ENCODE measurements at regions not wholly inside any gene's neighbourhood (a gene's known extent, or its start where the extent isn't known, plus 50 kb on each side); places are given as distances from the start of the nearest gene placed in this dataset.

DNA sequence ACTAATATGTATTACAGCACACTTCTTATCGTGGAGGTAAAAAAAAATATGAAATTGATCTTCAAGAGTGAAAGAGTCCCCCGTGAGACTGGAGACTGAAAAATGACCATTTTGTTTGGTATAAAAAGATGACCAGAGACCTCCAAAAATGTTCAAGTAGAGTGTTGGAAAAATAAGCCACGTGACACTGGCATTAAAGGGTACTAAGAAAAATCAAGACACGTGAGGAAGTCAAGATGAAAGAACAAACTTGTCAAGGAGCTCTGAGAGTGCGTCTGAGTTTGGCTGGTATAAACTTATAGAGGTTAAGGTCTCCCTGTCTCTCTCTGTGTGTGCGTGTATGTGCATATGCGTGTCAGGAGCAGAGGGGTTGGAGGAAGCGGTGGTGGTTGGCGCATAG is 362.7 kb upstream of the COBL start:
- TF ChIP-seq, protein P1, sequence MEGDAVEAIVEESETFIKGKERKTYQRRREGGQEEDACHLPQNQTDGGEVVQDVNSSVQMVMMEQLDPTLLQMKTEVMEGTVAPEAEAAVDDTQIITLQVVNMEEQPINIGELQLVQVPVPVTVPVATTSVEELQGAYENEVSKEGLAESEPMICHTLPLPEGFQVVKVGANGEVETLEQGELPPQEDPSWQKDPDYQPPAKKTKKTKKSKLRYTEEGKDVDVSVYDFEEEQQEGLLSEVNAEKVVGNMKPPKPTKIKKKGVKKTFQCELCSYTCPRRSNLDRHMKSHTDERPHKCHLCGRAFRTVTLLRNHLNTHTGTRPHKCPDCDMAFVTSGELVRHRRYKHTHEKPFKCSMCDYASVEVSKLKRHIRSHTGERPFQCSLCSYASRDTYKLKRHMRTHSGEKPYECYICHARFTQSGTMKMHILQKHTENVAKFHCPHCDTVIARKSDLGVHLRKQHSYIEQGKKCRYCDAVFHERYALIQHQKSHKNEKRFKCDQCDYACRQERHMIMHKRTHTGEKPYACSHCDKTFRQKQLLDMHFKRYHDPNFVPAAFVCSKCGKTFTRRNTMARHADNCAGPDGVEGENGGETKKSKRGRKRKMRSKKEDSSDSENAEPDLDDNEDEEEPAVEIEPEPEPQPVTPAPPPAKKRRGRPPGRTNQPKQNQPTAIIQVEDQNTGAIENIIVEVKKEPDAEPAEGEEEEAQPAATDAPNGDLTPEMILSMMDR (IDR thresholded peaks at IDR 0.05): no peak
- no peak for TF ChIP-seq ZFX (IDR thresholded peaks at IDR 0.05; ENCODE audit: borderline replicate concordance)

Data from 22Rv1 (cell line).